IMR-90 (cell line): ENCODE measurements at regions not wholly inside any gene's neighbourhood (a gene's known extent, or its start where the extent isn't known, plus 50 kb on each side); places are given as distances from the start of the nearest gene placed in this dataset.

Source experiments
- ATAC-seq: fragments of 200-7000 bp; cut with Tn5 transposase; 2 replicates; pipeline ENCODE4 v1.9.1; 2020; ENCODE audit warnings: low read depth, mild to moderate bottlenecking, moderate library complexity
- BruUV-seq: library from RNA; stranded (reverse); fragments of 400-500 nt; replicated peaks from 2 replicates; lab custom pipeline; 2021; lab: Mats Ljungman, UMichigan
- CTCF ChIA-PET: fragments of 300-600 bp; formaldehyde crosslinking; extraction: SDS; loops from one replicate; lab custom pipeline; 2021; ENCODE audit warnings: antibody characterized with exemption; lab: Yijun Ruan, JAX
- POLR2A ChIA-PET: fragments of 300-600 bp; sonication (Branson Sonifier 250); formaldehyde crosslinking; loops from one replicate; lab custom pipeline; 2022; ENCODE audit warnings: antibody characterized with exemption; ENCODE audit not compliant: unreplicated experiment; lab: Charles Lee
- DNase-seq: peaks from one replicate; pipeline ENCODE4 v3.0.0; 2013
- H2AFZ ChIP-seq: replicated peaks from 2 replicates; pipeline ENCODE3; 2013; ENCODE audit warnings: low read length, mild to moderate bottlenecking; ENCODE audit not compliant: poor library complexity
- H2AK5ac ChIP-seq: 2 replicates; pipeline ENCODE4 v1.6.1; 2013; ENCODE audit warnings: low read depth, low read length, inconsistent platforms
- H2AK9ac ChIP-seq: replicated peaks from 2 replicates; pipeline ENCODE3; 2013; ENCODE audit warnings: mild to moderate bottlenecking, low read depth, low read length, moderate library complexity; ENCODE audit not compliant: poor library complexity
- H2BK120ac ChIP-seq: 2 replicates; pipeline ENCODE4 v1.6.1; 2013; ENCODE audit warnings: low read depth, low read length, inconsistent platforms
- H2BK15ac ChIP-seq: 3 replicates; pipeline ENCODE4 v1.6.1; 2013; ENCODE audit warnings: low read depth, low read length, inconsistent platforms
- H2BK20ac ChIP-seq: 2 replicates; pipeline ENCODE4 v1.6.1; 2013; ENCODE audit warnings: low read depth, mild to moderate bottlenecking, inconsistent platforms, low read length, moderate library complexity
- H2BK5ac ChIP-seq: 2 replicates; pipeline ENCODE4 v1.6.1; 2013; ENCODE audit warnings: mild to moderate bottlenecking, low read depth, low read length, inconsistent platforms; ENCODE audit not compliant: poor library complexity, severe bottlenecking
- H3K14ac ChIP-seq: replicated peaks from 2 replicates; pipeline ENCODE4 v1.6.1; 2013; ENCODE audit warnings: low read depth, low read length, inconsistent platforms
- H3K18ac ChIP-seq: 2 replicates; pipeline ENCODE4 v1.6.1; 2013; ENCODE audit warnings: low read depth, low read length, control low read depth
- H3K23ac ChIP-seq: 2 replicates; pipeline ENCODE4 v1.6.1; 2013; ENCODE audit warnings: low read depth, low read length, inconsistent platforms
- H3K27ac ChIP-seq: 2 replicates; pipeline ENCODE4 v1.5.1; 2013; ENCODE audit warnings: mild to moderate bottlenecking, control low read depth, low read length; ENCODE audit not compliant: insufficient read depth
- H3K27me3 ChIP-seq: 2 replicates; pipeline ENCODE4 v1.6.1; 2013; ENCODE audit warnings: low read length; ENCODE audit not compliant: control insufficient read depth, insufficient read depth
- H3K36me3 ChIP-seq: 2 replicates; pipeline ENCODE4 v1.6.1; 2013; ENCODE audit warnings: low read length, mixed read lengths; ENCODE audit not compliant: control insufficient read depth, insufficient read depth
- H3K4ac ChIP-seq: 2 replicates; pipeline ENCODE4 v1.6.1; 2013; ENCODE audit warnings: low read depth, low read length, inconsistent platforms
- H3K4me1 ChIP-seq: 2 replicates; pipeline ENCODE4 v1.6.1; 2013; ENCODE audit warnings: low read length, mixed read lengths; ENCODE audit not compliant: control insufficient read depth, insufficient read depth
- H3K4me2 ChIP-seq: 2 replicates; pipeline ENCODE4 v1.6.1; 2013; ENCODE audit warnings: low read depth, mild to moderate bottlenecking, control low read depth, low read length, moderate library complexity
- H3K4me3 ChIP-seq: 2 replicates; pipeline ENCODE4 v1.5.1; 2013; ENCODE audit warnings: low read depth, mild to moderate bottlenecking, control low read depth, low read length, moderate library complexity; ENCODE audit not compliant: insufficient read depth
- H3K56ac ChIP-seq: 2 replicates; pipeline ENCODE4 v1.6.1; 2013; ENCODE audit warnings: low read length, inconsistent platforms; ENCODE audit not compliant: insufficient read depth; ENCODE audit errors: extremely low read depth
- H3K79me1 ChIP-seq, 2 experiments: 2 replicates each; pipeline ENCODE4 v1.6.1; 2013; ENCODE audit warnings: low read length in 2 of 2, inconsistent platforms in 1 of 2, low read depth in 1 of 2
- H3K9ac ChIP-seq: 2 replicates; pipeline ENCODE4 v1.6.1; 2013; ENCODE audit warnings: low read depth, low read length, control low read depth
- H3K9me1 ChIP-seq: 2 replicates; pipeline ENCODE4 v1.6.1; 2013; ENCODE audit warnings: low read length, inconsistent platforms; ENCODE audit not compliant: insufficient read depth
- H3K9me3 ChIP-seq: 2 replicates; pipeline ENCODE4 v1.6.1; 2013; ENCODE audit warnings: low read length; ENCODE audit not compliant: control insufficient read depth, insufficient read depth
- H4K20me1 ChIP-seq: 2 replicates; pipeline ENCODE4 v1.6.1; 2013; ENCODE audit warnings: low read length, inconsistent platforms; ENCODE audit not compliant: insufficient read depth
- H4K5ac ChIP-seq: 2 replicates; pipeline ENCODE4 v1.6.1; 2013; ENCODE audit warnings: mild to moderate bottlenecking, low read depth, low read length, control low read depth
- H4K8ac ChIP-seq, 2 experiments: 2 replicates each; pipeline ENCODE4 v1.6.1; 2013; ENCODE audit warnings: low read depth in 2 of 2, low read length in 2 of 2, control low read depth in 1 of 2, inconsistent platforms in 1 of 2
- H4K91ac ChIP-seq: 2 replicates; pipeline ENCODE4 v1.6.1; 2013; ENCODE audit warnings: low read depth, low read length, inconsistent platforms; ENCODE audit not compliant: insufficient read depth
- BHLHE40 ChIP-seq: fragments of 150-350 bp; IDR thresholded peaks from 2 replicates; pipeline ENCODE4 v1.6.1; 2016; ENCODE audit warnings: mild to moderate bottlenecking, low read depth, low read length
- CEBPB ChIP-seq: IDR thresholded peaks from 2 replicates; pipeline ENCODE4 v1.6.1; 2012; ENCODE audit warnings: low read depth, low read length, improper control_type of control experiment
- CHD1 ChIP-seq: IDR thresholded peaks from 2 replicates; pipeline ENCODE4 v1.6.1; 2012; ENCODE audit warnings: low read depth, low read length, improper control_type of control experiment
- CTCF ChIP-seq: conservative IDR thresholded peaks from 2 replicates; pipeline ENCODE4 v1.5.1; 2012; ENCODE audit warnings: mild to moderate bottlenecking, low read depth, low read length, improper control_type of control experiment
- ELK1 ChIP-seq: fragments of 150-350 bp; IDR thresholded peaks from 2 replicates; pipeline ENCODE4 v1.6.1; 2016; ENCODE audit warnings: low read depth, mild to moderate bottlenecking, low read length, moderate library complexity, borderline replicate concordance
- FOS ChIP-seq: fragments of 150-350 bp; IDR thresholded peaks from 2 replicates; pipeline ENCODE4 v1.6.1; 2016; ENCODE audit warnings: low read depth, low read length
- MAFK ChIP-seq: IDR thresholded peaks from 2 replicates; pipeline ENCODE4 v1.6.1; 2012; ENCODE audit warnings: low read depth, low read length, improper control_type of control experiment
- MAZ ChIP-seq: IDR thresholded peaks from 2 replicates; pipeline ENCODE4 v1.6.1; 2012; ENCODE audit warnings: low read depth, mild to moderate bottlenecking, low read length, improper control_type of control experiment, moderate library complexity, borderline replicate concordance
- MXI1 ChIP-seq: IDR thresholded peaks from 2 replicates; pipeline ENCODE4 v1.6.1; 2012; ENCODE audit warnings: low read depth, mild to moderate bottlenecking, low read length, moderate library complexity, borderline replicate concordance
- NFE2L2 ChIP-seq: fragments of 150-350 bp; IDR thresholded peaks from 2 replicates; pipeline ENCODE4 v1.6.1; 2016; ENCODE audit warnings: low read depth, mild to moderate bottlenecking, low read length
- POLR2A ChIP-seq: IDR thresholded peaks from 2 replicates; pipeline ENCODE4 v1.6.1; 2012; ENCODE audit warnings: mild to moderate bottlenecking, low read depth, low read length
- RAD21 ChIP-seq: IDR thresholded peaks from 2 replicates; pipeline ENCODE4 v1.6.1; 2012; ENCODE audit warnings: low read length, improper control_type of control experiment
- RCOR1 ChIP-seq: IDR thresholded peaks from 2 replicates; pipeline ENCODE4 v1.6.1; 2012; ENCODE audit warnings: mild to moderate bottlenecking, low read length, improper control_type of control experiment; ENCODE audit not compliant: insufficient replicate concordance
- RFX5 ChIP-seq: IDR thresholded peaks from 2 replicates; pipeline ENCODE4 v1.8.0; 2012; ENCODE audit warnings: low read depth, mild to moderate bottlenecking, low read length, moderate library complexity
- SMC3 ChIP-seq: fragments of 150-350 bp; IDR thresholded peaks from 2 replicates; pipeline ENCODE4 v1.6.1; 2016; ENCODE audit warnings: low read depth, mild to moderate bottlenecking, antibody characterized with exemption, low read length, moderate library complexity
- USF2 ChIP-seq: fragments of 150-350 bp; IDR thresholded peaks from 2 replicates; pipeline ENCODE4 v1.6.1; 2017; ENCODE audit warnings: mild to moderate bottlenecking, antibody characterized with exemption, low read length, low read depth
- WGBS, 2 experiments: methylation state at CpG; one replicate each; pipeline versions ENCODE4 v1.1.5 to v1.1.7; 2013; ENCODE audit warnings: missing lambda C conversion rate in 2 of 2; ENCODE audit not compliant: insufficient read length in 1 of 2; ENCODE audit errors: extremely low coverage in 2 of 2; 5-methylcytosine and 5-hydroxymethylcytosine counted together
- dilution Hi-C: fragments of 300-500 bp; cut with HindIII; formaldehyde crosslinking; loops from one replicate; pipeline ENCODE4 v1.14.3; 2018; ENCODE audit warnings: low sequenced_read_pairs; ENCODE audit not compliant: unreplicated experiment
- in situ Hi-C: fragments of 300-500 bp; cut with MboI; formaldehyde crosslinking; loops from 3 replicates; pipeline ENCODE4 v1.14.3; 2019; ENCODE audit warnings: low sequenced_read_pairs, inconsistent platforms, mixed read lengths
- intact Hi-C: fragments of 100-400 bp; cut with micrococcal nuclease; formaldehyde crosslinking; loops from 2 replicates; pipeline ENCODE4 v1.10.0; 2022

- no peaks in the 10 kb centered on the region for H4K20me1 ChIP-seq
- no peak overlapping the region for H3K18ac ChIP-seq
- no peaks in the 10 kb centered on the region for H3K79me1 ChIP-seq
- H4K5ac ChIP-seq, result no peak overlapping the region
- no peaks in the 10 kb centered on the region for H3K4me1 ChIP-seq
- no peaks in the 10 kb centered on the region for H3K36me3 ChIP-seq
- H2AFZ ChIP-seq, result no peak overlapping the region
- H3K27ac ChIP-seq, result no peak overlapping the region
- whole genome bisulfite sequencing, 2 experiments, result no CpG with 5 or more reads among the region's 2 CpGs
- no peaks in the 10 kb centered on the region for H3K9me1 ChIP-seq
- ATAC-seq (no peak), DNase-seq (no peak)
- TF ChIP-seq POLR2A (no peak), MAFK (no peak), BHLHE40 (no peak), RCOR1 (no peak), MXI1 (no peak), CEBPB (no peak), MAZ (no peak), NFE2L2 (no peak), ELK1 (no peak), FOS (no peak), SMC3 (no peak), RFX5 (no peak), USF2 (no peak), CTCF (no peak), RAD21 (no peak), CHD1 (no peak)
- H4K91ac ChIP-seq, result no peak overlapping the region
- no peak overlapping the region for H2BK15ac ChIP-seq
- intact Hi-C loops (no loop called here), dilution Hi-C loops (no loop called here), in situ Hi-C loops (no loop called here)
- no peak overlapping the region for H3K9ac ChIP-seq
- BruUV-seq, result no TSS peak
- H2BK120ac ChIP-seq, result no peak overlapping the region
- ChIA-PET CTCF (no interaction called here), POLR2A (no interaction called here)
- no peaks in the 10 kb centered on the region for H3K27me3 ChIP-seq
- H3K4ac ChIP-seq, result no peak overlapping the region
- H2BK5ac ChIP-seq, result no peak overlapping the region
- no peak overlapping the region for H2AK5ac ChIP-seq
- H3K14ac ChIP-seq, result no peak overlapping the region
- H2BK20ac ChIP-seq, result no peak overlapping the region
- H4K8ac ChIP-seq, result no peak overlapping the region
- no peak overlapping the region for H3K23ac ChIP-seq
- no peak overlapping the region for H3K4me3 ChIP-seq
- no peaks in the 10 kb centered on the region; the same call in 1 of the 2 replicates for H3K9me3 ChIP-seq
- H3K4me2 ChIP-seq, result no peak overlapping the region
- no peak overlapping the region for H2AK9ac ChIP-seq
- no peak overlapping the region for H3K56ac ChIP-seq
These were observed 408.3 kb upstream of the CLINT1 start for GRCh38 chr5:158267228-158267627.
